HG03139 (cell line): ENCODE measurements at regions not wholly inside any gene's neighbourhood (a gene's known extent, or its start where the extent isn't known, plus 50 kb on each side); places are given as distances from the start of the nearest gene placed in this dataset.

ENCODE experiments used
- ATAC-seq: cut with Tn5 transposase; IDR thresholded peaks from one replicate; pipeline ENCODE4 v1.9.1; 2021; ENCODE audit not compliant: unreplicated experiment

DNA sequence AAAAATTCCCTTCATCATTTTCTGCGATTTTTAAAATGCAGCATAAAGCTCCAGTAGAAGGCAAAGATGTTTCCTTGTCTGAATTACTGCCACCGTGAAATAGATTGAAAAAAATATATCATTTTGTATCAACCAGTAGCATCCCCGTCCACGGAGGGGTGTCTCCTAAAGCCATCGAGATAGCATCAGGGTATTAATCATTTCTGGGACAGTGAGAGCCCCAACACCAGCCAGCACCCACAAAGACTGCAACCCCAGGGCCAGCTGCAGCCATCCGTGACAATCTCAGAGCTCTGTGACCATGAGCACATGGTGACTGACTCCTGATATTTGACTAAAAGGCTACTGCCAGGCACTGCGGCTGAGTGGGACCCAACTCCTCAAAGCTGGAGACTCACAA, 64.1 kb upstream of the SIX3 start:
- ATAC-seq, result no peak

DNA sequence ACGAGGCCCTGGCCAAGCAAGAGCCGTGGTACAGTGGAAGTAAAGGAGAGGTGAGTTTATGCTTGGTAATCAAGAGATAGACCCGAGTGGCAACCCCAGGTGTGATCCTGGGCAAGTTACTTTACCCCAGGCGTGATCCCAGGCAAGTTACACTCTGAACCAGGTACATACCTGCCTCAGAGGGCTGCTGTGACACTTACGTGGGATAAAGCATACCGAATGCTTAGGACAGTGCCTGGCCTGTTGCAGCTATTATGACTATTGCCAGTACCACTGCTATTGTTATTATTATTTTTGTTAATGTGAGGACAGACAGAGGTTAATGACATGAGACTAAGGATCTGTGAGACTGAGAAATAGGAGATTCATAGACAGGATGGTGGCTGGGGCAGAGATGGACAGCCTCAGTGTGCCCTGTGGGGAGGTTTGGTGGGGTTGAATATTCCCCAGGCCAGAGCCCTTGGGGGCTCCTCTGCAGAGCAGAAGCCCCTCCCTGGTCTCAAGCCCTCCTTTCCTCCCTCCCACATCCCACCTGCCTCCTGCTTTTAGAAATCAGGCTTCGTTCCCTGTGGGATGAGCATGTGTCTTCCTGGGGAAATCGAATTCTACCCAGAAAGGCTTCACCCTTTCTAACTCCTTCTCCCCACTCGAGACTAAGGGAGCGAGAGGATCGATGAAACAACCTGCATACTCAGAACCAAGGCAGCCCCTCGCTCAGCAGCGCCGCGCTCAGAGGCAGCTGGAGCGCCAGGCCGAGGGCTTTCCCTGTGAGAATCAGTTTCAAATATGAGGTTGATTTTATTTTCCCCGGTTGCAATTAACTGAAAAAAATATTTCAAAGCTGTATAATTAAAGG, 62.0 kb upstream of the SIX3 start:
- no peak for ATAC-seq

DNA sequence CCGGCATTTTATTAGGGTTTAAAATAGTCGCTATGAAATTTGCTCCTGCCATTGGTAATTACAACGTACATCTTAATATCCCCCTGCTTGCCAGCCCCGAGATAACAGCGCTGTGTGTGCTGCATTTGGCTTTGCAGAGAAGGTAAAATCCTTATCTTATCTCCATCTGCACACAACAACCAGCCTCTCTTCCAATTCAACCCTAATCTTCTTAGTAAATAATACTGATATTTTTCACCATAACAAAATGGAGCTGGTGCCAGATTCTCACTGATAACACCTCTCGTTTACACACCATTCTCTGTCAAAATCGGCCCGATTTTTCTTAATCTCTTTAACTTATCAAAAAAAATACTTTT, 61.4 kb upstream of the SIX3 start:
- ATAC-seq, result no peak

DNA sequence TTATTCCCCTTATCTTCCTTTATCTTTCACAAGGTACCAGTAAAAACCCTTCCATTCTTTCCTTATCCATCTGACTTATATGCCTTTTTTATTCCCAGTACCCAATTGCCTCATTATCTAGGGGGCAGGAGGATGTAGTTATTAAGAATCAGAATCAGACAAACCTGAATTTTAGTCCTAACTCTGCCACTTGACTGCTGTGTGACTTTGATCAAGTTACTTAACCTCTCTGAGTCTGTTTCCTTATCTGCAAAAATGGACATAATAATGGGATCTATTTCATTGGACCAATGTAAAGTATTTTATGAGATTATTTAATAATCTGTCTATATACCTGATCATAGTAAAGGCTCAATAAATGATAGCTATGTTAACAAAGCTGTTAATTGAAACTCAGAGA, 59.6 kb upstream of the SIX3 start:
- no peak for ATAC-seq

DNA sequence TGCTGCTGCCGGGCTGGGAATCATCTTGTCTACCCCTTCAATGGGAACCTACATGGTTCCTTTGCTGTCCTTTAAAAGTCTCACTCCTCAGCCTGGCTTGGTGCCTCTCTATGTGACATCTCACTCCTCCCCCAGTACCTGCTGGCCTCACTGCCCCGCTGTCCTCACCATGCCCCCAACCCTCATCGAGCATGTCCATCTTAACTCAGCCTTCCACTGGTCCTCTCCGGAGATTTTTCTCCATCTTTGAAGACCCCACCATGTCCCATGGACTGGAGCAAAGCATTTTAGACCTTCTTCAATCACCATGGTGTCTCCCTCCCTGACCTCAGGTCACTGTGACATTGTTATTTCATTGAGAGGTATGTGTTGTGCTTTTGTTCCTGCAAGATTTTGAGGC, 58.1 kb upstream of the SIX3 start:
- no peak for ATAC-seq

DNA sequence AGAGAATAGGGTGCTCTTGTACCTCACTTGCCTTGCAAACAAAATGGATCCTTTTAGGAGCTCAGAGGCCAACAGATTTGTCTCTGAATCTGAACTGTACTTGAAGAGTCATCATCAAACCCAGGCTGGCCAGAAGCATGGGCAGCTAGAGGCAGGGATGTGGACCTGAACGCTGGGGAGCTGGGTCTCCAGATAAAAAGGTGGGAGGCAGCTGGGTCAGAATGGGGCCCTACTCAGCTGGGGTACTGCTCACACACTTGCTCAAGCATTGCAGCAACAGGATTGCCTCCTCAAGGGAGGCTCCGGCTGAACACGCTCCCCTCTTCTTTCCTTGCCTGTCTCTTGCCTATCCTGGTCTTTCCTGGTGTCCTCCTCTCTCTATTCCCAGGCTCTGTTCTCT, 57.3 kb upstream of the SIX3 start:
- ATAC-seq, result no peak

DNA sequence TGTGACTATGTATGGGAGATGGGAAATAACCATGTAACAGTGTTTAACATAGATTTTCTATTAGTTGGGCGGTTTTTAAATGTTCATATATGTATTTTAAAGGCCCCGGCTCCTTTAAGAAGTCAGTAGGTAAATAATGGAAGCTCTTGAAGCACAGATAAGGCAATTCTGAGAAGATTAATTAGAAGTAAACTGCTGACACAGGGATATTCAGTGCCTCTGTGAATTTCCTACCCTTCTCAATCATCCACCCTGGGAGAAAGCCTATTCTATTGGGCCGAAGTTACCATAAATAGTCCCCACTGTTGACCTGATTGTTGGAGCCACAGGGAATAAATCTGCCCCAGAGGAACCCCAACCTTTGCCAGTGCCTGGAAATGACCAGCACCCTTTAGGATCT, 56.8 kb upstream of the SIX3 start:
- ATAC-seq, result no peak

DNA sequence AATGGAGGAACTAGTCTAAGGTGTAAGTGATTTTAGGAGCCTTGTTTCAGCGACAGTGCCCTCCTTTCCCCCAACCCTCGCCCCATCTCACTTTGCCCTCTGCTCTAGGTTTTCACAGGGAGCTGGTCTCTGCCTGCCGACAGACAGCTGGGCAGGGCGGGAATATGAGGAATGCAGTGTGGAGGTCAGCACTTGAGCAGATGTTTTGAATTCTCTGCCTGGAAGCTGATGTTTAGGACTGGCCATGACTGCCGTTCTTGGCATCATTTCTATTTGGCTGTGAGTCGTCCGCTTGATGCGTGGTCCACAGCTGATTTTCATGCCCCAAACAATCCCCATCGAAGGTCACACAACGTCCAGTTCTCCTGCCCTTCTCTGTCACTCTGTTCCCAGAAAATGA, 55.1 kb upstream of the SIX3 start:
- ATAC-seq, result no peak

DNA sequence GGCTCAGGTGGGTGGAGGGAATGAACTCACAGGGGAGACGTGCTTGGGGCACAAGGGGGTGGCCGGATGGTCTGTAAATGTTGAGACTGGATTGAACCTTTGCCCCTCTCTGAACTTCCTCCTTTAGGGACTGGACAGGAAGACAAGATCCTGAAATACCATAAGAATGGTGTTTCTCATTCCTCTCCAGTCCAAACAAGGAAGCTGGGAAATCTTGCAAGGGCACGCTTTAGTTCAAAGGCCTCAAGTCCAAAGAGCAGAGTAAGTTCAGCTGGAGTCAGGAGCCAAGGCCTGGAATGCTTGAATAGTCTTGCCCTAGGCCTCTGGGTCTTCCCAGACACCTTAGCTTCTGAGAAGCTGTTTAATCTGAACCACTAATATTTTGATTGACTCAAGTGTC, 52.4 kb upstream of the SIX3 start:
- no peak for ATAC-seq
